AG04450 (cell line): ENCODE measurements at regions not wholly inside any gene's neighbourhood (a gene's known extent, or its start where the extent isn't known, plus 50 kb on each side); places are given as distances from the start of the nearest gene placed in this dataset.

Source experiments
- CTCF ChIA-PET: fragments of 300-600, 350-600 bp; formaldehyde crosslinking; extraction: SDS; loops from one replicate; lab custom pipeline; 2022; ENCODE audit warnings: antibody characterized with exemption, inconsistent platforms; lab: Charles Lee
- POLR2A ChIA-PET: fragments of 350-600 bp; formaldehyde crosslinking; extraction: SDS; loops from one replicate; lab custom pipeline; 2021; ENCODE audit warnings: antibody characterized with exemption, inconsistent platforms; lab: Yijun Ruan, JAX
- DNase-seq: peaks from one replicate; pipeline ENCODE4 v3.0.0-alpha.2; 2011; ENCODE audit warnings: low read depth, low spot score
- H3K27ac ChIP-seq: one replicate; pipeline ENCODE4 v1.5.1; 2012; ENCODE audit warnings: low read depth, low read length, control low read depth
- H3K27me3 ChIP-seq: one replicate; pipeline ENCODE4 v1.6.0; 2012; ENCODE audit warnings: low read length; ENCODE audit not compliant: control insufficient read depth, insufficient read depth
- H3K4me3 ChIP-seq: 2 replicates; pipeline ENCODE4 v1.5.1; 2011; ENCODE audit warnings: mild to moderate bottlenecking, low read depth, low read length, control low read depth
- H3K9me3 ChIP-seq: 2 replicates; pipeline ENCODE4 v1.5.1; 2012; ENCODE audit warnings: low read length; ENCODE audit not compliant: control insufficient read depth, insufficient read depth
- TF ChIP-seq, protein P1 (sequence below): IDR thresholded peaks from 2 replicates; pipeline ENCODE4 v1.5.1; 2011; ENCODE audit warnings: low read depth, low read length, control low read depth, inconsistent platforms

DNA sequence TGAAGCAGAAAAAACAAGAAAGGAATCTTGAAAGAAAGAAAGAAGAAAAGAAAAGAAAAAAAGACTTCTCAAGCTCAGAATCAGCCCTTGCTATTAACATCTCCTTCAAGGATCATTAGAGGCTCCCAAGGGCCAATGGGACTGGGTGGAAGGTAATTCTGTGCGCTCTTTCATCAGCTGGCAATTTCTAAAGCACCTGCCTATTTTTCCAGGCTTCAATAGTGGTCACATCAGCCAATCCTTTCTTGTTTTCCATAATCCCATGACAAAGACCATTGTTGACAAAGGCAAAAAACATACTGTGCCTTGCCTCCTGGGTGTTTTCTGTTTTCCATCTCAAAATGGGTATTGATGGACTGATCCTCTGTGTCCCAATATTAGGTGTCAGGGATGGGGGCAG lies 88.2 kb upstream of the TSC22D1 start:
- H3K4me3 ChIP-seq = no peak overlapping the region
- DNase-seq = no peak
- no peaks in the 10 kb centered on the region for H3K9me3 ChIP-seq
- H3K27me3 ChIP-seq = no peaks in the 10 kb centered on the region
- TF ChIP-seq, protein P1, sequence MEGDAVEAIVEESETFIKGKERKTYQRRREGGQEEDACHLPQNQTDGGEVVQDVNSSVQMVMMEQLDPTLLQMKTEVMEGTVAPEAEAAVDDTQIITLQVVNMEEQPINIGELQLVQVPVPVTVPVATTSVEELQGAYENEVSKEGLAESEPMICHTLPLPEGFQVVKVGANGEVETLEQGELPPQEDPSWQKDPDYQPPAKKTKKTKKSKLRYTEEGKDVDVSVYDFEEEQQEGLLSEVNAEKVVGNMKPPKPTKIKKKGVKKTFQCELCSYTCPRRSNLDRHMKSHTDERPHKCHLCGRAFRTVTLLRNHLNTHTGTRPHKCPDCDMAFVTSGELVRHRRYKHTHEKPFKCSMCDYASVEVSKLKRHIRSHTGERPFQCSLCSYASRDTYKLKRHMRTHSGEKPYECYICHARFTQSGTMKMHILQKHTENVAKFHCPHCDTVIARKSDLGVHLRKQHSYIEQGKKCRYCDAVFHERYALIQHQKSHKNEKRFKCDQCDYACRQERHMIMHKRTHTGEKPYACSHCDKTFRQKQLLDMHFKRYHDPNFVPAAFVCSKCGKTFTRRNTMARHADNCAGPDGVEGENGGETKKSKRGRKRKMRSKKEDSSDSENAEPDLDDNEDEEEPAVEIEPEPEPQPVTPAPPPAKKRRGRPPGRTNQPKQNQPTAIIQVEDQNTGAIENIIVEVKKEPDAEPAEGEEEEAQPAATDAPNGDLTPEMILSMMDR = no peak
- H3K27ac ChIP-seq = no peak overlapping the region
- ChIA-PET CTCF (no interaction called here), POLR2A (no interaction called here)

DNA sequence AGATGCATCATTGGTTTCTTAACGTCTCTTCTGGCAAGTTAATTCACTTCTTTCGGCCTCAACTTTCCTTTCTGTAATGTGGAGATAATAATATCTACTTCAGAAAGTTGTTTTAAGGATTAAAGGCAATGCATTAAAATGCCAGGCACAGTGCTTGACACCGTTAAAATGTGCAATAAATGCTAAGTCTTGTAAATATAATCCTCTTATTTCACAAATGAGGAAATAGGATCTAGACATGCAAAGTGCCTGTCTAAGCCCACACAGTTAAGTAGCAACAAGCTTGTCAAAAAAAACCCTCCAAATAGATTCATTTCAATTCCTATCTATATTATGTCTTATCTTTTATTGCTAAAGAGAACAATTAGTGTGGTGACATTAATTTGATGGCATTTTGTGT lies 86.4 kb upstream of the TSC22D1 start:
- Histone ChIP-seq H3K9me3 (no peaks in the 10 kb centered on the region), H3K4me3 (no peak overlapping the region), H3K27ac (no peak overlapping the region), H3K27me3 (no peaks in the 10 kb centered on the region)
- ChIA-PET POLR2A (no interaction called here), CTCF (no interaction called here)
- TF ChIP-seq, protein P1 = no peak
- no peak for DNase-seq

DNA sequence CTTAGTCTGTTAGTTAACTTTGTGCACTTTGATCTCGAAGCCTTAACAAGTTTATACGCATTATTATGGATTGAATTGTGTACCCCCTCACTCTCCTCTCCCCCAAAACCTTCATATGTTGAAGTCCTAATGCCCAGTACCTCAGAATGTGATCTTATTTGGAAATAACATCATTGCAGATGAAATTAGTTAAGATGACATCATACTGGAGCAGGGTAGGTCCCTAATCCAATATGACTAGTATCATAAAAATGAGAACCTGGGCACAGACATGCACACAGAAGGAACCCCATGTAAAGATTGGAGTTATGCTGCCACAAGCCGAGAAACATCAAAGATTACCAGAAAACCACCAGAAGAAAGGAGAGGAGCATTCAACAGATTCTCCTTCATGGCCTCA lies 85.8 kb upstream of the TSC22D1 start:
- H3K27ac ChIP-seq = no peak overlapping the region
- no peaks in the 10 kb centered on the region for H3K27me3 ChIP-seq
- no peak overlapping the region for H3K4me3 ChIP-seq
- TF ChIP-seq, protein P1 = no peak
- CTCF ChIA-PET = no interaction called here
- POLR2A ChIA-PET = no interaction called here
- no peak for DNase-seq
- H3K9me3 ChIP-seq = no peaks in the 10 kb centered on the region

DNA sequence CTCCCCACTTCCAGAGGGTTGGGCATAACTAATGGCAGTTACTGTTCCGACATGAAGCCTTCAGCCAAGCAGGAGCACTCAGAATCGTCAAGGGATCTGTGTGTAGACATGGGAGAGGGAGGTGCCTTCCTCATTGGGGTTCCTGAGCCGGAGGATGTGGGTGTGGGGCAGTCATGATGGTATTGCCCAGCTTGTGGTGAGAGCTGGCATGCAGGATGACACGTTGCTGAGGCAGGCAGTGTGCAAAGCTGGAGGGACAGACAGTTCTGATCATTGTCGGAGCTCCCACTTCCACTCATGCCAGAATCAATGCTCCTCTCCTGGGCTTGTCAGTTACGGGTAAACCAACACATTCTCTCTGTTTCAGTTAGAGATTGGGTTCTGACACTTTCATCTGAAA lies 83.9 kb upstream of the TSC22D1 start:
- no peaks in the 10 kb centered on the region for H3K9me3 ChIP-seq
- no peak overlapping the region for H3K4me3 ChIP-seq
- CTCF ChIA-PET = no interaction called here
- no peaks in the 10 kb centered on the region for H3K27me3 ChIP-seq
- TF ChIP-seq, protein P1 = no peak
- DNase-seq = no peak
- no peak overlapping the region for H3K27ac ChIP-seq
- POLR2A ChIA-PET = no interaction called here

DNA sequence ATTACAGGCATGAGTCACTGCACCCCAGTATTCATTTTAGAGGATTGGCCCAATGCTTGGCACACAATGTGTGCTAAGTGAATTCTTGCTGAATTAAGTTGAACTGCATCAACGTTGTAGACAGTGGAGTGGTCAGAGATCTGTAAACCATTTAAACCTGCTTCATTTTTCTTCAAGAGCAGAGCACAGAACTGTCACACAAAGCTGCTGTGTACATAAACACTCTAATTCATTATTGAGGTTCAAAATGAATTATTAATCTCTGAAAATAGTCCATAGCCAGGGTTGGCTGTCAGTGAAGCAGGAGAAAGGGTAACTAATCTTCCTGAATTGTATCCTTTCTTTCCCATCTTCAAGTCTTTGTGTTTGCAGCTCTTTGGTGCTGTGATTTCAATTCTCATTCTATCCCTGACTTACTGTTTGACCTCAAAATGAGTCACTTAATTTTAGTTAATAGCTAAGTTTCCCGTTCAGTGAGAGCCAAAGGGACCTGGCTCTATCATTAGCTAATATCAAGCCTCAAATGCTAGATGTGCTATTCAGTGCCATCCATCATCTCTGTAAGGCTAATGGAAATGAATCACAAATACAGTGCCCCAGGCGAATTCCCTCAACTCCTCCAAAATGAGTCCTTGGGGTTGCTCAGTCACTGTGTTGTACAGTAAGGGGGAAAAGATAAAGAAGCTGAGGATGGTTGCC lies 77.0 kb upstream of the TSC22D1 start:
- CTCF ChIA-PET = no interaction called here
- POLR2A ChIA-PET = no interaction called here

More for the DNA sequence above, 77.0 kb upstream of the TSC22D1 start:
- H3K9me3 ChIP-seq = no peaks in the 10 kb centered on the region
- no peak overlapping the region for H3K4me3 ChIP-seq
- no peaks in the 10 kb centered on the region for H3K27me3 ChIP-seq
- TF ChIP-seq, protein P1 = no peak
- DNase-seq = no peak
- no peak overlapping the region for H3K27ac ChIP-seq
